Pons (tissue), 1 donor: ENCODE measurements at regions not wholly inside any gene's neighbourhood (a gene's known extent, or its start where the extent isn't known, plus 50 kb on each side); places are given as distances from the start of the nearest gene placed in this dataset.

Experiments used
- DNase-seq: peaks from one replicate; pipeline ENCODE4 v3.0.0-alpha.2; 2016; ENCODE audit warnings: low spot score

DNA sequence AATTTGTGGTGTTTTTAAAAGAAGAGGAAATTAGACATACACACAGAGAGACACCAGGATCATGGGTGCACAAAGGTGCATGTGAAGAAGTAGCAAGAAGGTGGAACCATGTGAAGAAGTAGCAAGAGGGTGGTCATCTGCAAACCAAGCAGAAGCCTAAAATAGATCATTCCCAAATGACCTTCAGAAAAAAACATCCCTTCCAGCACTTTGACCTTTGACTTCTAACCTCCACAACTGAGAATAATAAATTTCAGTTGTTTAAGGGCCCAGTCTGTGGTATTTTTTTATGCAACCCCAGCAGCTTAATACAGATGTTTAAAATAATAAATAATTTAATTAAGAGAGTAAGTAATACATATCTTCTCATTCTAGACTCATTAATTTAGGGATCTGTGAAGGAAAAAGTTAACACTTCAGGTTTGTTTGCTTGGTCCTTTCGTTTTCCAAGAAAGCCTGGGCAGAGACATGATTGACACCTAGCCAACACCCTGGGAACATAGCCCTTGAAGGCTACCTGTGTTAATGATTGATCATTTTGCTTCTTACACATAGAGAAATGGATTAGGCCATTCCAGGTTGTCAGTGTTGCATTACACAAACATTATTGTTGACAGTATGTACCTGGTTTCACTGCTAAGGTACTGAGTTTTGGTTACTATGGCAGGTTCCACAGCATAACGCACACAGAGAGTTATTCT is 1331.2 kb upstream of the GBE1 start:
- no peak for DNase-seq

DNA sequence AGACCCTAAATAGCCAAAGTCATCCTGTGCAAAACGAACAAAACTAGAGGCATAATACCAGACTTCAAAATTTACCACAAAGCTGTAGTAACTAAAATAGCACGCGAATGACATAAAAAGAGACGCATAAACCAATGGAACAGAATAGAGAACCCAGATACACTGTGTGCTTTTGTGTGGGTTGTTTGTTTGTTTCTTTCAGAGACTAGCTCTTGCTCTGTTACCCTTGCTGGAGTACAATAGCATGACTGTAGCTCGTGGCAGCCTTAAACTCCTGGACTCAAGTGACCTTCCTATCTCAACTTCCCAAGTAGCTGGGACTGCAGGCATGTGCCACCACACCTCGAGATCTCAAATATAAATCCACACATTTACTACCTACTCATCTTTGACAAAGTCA is 1314.6 kb upstream of the GBE1 start:
- no peak for DNase-seq

GRCh38 chr3:83074485-83074884 is 1313.0 kb upstream of the GBE1 start:
- no peak for DNase-seq

DNA sequence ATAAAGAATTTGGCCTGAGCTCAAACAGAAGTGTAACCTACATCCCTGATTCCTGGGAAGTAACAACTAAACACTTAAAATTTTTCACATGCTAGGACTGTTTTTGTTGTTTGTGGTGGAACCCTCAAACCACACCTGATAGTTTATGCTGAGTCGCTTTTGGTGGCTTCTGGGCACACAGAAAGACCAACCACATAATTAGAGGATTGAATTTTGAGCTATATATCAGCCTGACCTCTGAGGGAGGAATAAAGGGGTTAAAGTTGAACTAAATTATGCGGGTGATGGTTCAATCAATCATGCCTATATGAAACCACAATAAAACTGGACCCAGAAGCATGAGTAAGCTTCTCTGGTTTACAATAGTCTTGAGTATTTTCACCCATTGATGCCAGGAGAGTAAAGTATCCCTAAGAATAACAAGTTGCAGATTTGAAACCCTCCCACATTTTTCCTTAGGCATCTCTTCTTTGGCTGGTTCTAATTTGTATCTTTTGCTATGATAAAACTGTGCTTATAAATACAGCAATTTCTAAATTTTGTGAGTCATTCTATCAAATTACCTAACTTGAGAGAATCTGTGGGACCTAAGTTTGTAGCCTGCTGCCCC is 1304.5 kb upstream of the GBE1 start:
- DNase-seq = no peak

DNA sequence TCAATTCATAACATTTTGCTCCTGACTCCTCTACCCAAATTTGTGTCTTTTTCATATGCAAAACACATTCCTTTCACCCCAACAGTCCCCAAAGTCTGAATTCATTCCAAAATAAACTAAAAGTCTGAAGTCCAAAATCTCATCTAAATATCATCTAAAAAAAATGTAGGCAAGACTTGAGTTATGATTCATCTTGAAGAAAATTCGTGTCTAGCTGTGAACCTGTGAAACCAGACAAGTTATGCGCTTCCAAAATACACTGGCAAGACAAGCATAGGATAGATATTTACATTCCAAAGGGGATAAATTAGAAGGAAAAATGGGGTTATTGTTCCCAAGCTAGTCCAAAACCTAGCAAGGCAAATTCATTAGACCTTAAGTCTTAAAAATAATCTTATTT is 1302.0 kb upstream of the GBE1 start:
- no peak for DNase-seq

GRCh38 chr3:83048556-83048955 is 1287.1 kb upstream of the GBE1 start:
- DNase-seq = no peak

- DNase-seq = no peak
Measured at GRCh38 chr3:83039422-83039821, 1278.0 kb upstream of the GBE1 start.

DNA sequence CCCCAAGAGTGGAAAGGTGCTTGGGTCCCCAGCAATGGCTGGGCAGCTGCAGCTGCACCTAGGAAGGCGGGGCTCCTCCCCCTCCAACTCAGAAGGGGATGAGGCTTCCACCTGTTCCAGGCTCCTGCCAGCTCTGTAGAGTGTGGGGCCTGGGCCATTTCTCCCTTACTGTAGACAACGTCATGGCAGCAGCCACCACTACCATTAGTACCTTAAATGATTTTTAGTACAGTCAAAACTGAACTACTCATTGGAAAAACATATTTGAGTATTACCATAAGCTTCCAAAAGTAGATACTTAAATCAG is 1274.2 kb upstream of the GBE1 start:
- DNase-seq = no peak

- no peak for DNase-seq
Measured at GRCh38 chr3:83034806-83035703, 1273.6 kb upstream of the GBE1 start.

- DNase-seq = no peak
Measured at GRCh38 chr3:83033133-83033532, 1271.7 kb upstream of the GBE1 start.

- no peak for DNase-seq
Measured at GRCh38 chr3:83023086-83023485, 1261.6 kb upstream of the GBE1 start.

- DNase-seq = no peak
Measured at GRCh38 chr3:83011481-83011880, 1250.0 kb upstream of the GBE1 start.

GRCh38 chr3:83003917-83004316 is 1242.5 kb upstream of the GBE1 start:
- DNase-seq = no peak

- no peak for DNase-seq
Measured at GRCh38 chr3:83002869-83003445, 1241.5 kb upstream of the GBE1 start.

GRCh38 chr3:82999777-83000176 is 1238.3 kb upstream of the GBE1 start:
- no peak for DNase-seq

- no peak for DNase-seq
Measured at GRCh38 chr3:82978368-82978767, 1216.9 kb upstream of the GBE1 start.

DNA sequence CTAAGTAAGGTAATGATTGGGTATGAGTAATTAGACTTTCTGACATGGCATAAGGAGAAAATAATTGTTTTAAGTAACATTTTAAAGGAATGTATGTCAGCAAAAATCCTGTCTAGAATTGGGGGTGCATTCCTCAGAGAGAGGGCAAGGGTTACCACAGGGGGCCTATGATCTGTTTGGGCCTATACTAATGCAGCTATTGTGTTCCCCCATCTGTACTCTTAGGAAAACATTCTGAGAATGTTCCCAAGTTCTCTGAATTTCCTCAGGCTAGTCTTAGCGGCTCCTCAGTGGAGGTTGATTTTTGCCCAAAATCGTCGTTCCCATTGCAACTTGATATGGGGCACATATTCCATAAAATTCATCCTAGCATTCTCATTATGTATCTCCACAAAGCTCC is 1216.4 kb upstream of the GBE1 start:
- no peak for DNase-seq

- no peak for DNase-seq
Measured at GRCh38 chr3:82973791-82974190, 1212.3 kb upstream of the GBE1 start.

DNA sequence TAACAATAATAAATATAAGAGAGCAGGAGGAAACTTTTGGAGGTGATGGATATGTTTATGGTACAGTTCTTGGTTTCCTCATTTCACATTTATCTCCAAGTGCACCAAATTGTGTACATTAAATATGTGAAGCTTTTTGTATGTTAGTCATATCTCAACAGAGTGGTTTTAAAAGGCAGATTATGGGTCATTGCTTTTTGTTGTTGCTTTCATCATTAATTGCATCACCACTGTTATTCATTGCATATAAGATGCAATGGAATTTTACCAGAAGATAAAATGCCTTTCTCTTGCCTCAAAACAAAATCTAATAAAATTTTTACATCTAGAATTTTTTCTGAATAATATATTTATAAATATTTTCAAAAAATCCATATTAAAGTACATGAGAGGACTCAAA is 1198.9 kb upstream of the GBE1 start:
- DNase-seq = no peak

DNA sequence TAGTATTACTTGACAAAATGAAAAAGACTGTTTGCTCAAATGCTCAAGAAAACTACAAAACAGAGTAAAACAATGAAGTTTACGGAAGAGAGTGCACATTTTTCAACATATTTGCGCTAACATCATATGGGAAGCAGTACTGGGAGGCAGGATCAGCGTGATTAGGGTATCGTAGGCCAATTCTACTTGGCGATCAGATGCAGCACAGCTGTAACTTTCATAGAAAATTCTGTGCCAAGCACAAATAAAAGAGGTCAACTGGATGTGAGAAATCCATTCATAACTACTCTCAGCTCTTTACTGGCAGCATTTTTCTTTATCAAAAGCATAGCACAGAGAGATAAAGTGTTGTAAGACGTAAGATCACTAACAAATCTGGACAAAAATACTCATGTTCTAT is 1196.3 kb upstream of the GBE1 start:
- peak; percentile 4 for DNase-seq

GRCh38 chr3:82957079-82957478 is 1195.6 kb upstream of the GBE1 start:
- no peak for DNase-seq

DNA sequence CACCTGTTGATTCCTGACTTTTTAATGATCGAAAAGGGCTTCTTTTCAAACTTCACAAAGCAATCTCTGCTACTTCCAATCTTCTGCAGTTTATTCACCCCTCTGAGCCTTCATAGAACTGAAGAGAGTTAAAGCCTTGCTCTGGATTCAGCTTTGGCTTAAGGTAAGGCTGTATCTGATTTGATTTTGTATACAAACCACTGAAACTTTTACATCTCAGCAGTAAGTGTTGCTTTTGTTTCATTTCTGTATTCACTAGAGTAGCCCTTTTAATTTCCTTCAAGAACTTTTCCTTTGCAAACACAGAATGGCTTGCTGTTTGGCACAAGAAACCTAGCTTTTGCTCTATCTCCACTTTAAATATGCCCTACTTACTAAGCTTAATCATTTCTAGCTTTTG is 1193.0 kb upstream of the GBE1 start:
- no peak for DNase-seq

DNA sequence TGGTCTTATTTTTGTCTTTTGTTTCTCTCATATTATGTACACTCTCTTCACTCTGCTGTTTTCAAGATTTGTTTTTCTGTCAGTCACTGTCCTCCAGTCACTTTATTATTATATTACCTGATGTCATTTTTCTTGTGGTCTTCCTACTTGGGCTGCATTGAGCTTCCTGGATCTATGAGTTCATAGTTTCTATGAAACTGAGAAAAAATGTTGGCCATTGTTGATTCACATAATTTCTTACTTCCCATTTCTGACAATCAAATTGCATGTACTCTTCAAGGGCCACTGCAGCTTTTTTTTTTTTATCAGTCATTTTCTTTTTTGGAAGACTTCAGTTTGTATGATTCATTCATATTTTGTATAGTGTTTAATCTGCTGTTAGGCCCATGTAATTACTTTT is 1180.6 kb upstream of the GBE1 start:
- no peak for DNase-seq
